ENCODE measurements at regions not wholly inside any gene's neighbourhood (a gene's known extent, or its start where the extent isn't known, plus 50 kb on each side); places are given as distances from the start of the nearest gene placed in this dataset.

DNA sequence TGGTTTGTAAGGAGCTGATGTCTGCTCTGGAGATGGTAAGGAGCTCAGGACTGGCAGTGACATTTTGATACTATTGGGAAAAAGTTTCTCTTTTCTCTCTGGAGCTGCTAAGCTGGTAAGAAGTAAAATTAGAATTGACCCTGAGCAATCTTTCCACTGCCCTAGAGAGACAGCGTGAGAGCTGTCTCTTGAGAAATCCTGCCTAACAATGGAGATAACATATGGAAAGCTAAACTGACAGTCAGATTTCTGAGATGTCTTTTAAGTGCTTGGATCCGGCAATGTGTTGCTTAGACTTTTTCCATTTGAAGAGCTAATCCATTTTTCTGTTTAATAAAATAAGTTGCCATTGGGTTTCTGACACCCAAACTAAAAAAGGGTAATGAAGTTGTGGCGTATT, 302.4 kb downstream of the KCNS3 start:
- TF ChIP-seq GATA2 (IDR thresholded peaks at IDR 0.05; ENCODE audit: low read depth, low read length) (no peak), GATA3 (IDR thresholded peaks at IDR 0.05; ENCODE audit: low read depth, low read length) (no peak)

All from SH-SY5Y (cell line).